ENCODE measurements at regions not wholly inside any gene's neighbourhood (a gene's known extent, or its start where the extent isn't known, plus 50 kb on each side); places are given as distances from the start of the nearest gene placed in this dataset.

- no peak for TF ChIP-seq POLR2A (IDR thresholded peaks at IDR 0.05)
- TF ChIP-seq, protein P1, sequence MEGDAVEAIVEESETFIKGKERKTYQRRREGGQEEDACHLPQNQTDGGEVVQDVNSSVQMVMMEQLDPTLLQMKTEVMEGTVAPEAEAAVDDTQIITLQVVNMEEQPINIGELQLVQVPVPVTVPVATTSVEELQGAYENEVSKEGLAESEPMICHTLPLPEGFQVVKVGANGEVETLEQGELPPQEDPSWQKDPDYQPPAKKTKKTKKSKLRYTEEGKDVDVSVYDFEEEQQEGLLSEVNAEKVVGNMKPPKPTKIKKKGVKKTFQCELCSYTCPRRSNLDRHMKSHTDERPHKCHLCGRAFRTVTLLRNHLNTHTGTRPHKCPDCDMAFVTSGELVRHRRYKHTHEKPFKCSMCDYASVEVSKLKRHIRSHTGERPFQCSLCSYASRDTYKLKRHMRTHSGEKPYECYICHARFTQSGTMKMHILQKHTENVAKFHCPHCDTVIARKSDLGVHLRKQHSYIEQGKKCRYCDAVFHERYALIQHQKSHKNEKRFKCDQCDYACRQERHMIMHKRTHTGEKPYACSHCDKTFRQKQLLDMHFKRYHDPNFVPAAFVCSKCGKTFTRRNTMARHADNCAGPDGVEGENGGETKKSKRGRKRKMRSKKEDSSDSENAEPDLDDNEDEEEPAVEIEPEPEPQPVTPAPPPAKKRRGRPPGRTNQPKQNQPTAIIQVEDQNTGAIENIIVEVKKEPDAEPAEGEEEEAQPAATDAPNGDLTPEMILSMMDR (IDR thresholded peaks at IDR 0.05) = no peak
These were observed 535.9 kb downstream of the XIRP2 start for GRCh38 chr2:167424221-167424620.
